GM12878 (cell line): ENCODE measurements at regions not wholly inside any gene's neighbourhood (a gene's known extent, or its start where the extent isn't known, plus 50 kb on each side); places are given as distances from the start of the nearest gene placed in this dataset.
A peak's percentile ranks its signal among the peaks of the same experiment; 100 is the strongest.

Source experiments
- ATAC-seq: fragments of 200-7000 bp; cut with Tn5 transposase; 3 replicates; pipeline ENCODE4 v1.9.1; 2020; ENCODE audit warnings: mild to moderate bottlenecking, moderate library complexity
- BruUV-seq: library from RNA; stranded (reverse); fragments of 400-500 nt; replicated peaks from 2 replicates; lab custom pipeline; 2021; lab: Mats Ljungman, UMichigan
- CTCF ChIA-PET: fragments of 300-600 bp; sonication (Branson Sonifier 250); formaldehyde crosslinking; extraction: SDS; loops from one replicate; lab custom pipeline; 2021; ENCODE audit warnings: inconsistent platforms; lab: Yijun Ruan, JAX
- POLR2A ChIA-PET: fragments of 350-600 bp; formaldehyde crosslinking; extraction: SDS; loops from one replicate; lab custom pipeline; 2021; ENCODE audit warnings: inconsistent platforms; lab: Charles Lee
- RAD21 ChIA-PET: fragments of 300-600 bp; sonication (Branson Sonifier 250); formaldehyde crosslinking; loops from one replicate; lab custom pipeline; 2023; ENCODE audit warnings: antibody characterized with exemption; ENCODE audit not compliant: unreplicated experiment; lab: Charles Lee
- SMC1A ChIA-PET: fragments of 300-600 bp; sonication (Branson Sonifier 250); formaldehyde crosslinking; loops from one replicate; lab custom pipeline; 2023; ENCODE audit not compliant: unreplicated experiment, uncharacterized antibody; lab: Charles Lee
- DNase-seq: peaks from one replicate; pipeline ENCODE4 v3.0.0-alpha.2; 2011; ENCODE audit warnings: low read depth, low spot score
- FAIRE-seq: peaks from 3 replicates; lab custom pipeline; 2011; peaks lifted over from hg19 to GRCh38; lab: Jason Lieb, UNC
- H2AFZ ChIP-seq: 2 replicates; pipeline ENCODE4 v1.6.0; 2011; ENCODE audit warnings: low read depth, low read length, control low read depth; ENCODE audit not compliant: control insufficient read depth
- H3K27ac ChIP-seq: 2 replicates; pipeline ENCODE4 v1.5.1; 2011; ENCODE audit warnings: control low read depth; ENCODE audit not compliant: control insufficient read depth, insufficient read depth
- H3K27me3 ChIP-seq, 2 experiments: replicated peaks in 1 of 2; 2 replicates each; pipeline versions ENCODE4 v1.6.0 to v1.6.1; 2011; ENCODE audit warnings: low read length in 1 of 2; ENCODE audit not compliant: control insufficient read depth in 2 of 2, insufficient read depth in 2 of 2
- H3K36me3 ChIP-seq, 2 experiments: 2 replicates each; pipeline ENCODE4 v1.5.1; 2011; ENCODE audit warnings: low read length in 1 of 2; ENCODE audit not compliant: control insufficient read depth in 2 of 2, insufficient read depth in 2 of 2
- H3K4me1 ChIP-seq: 2 replicates; pipeline ENCODE4 v1.6.1; 2011; ENCODE audit warnings: mild to moderate bottlenecking, low read length, moderate library complexity, mixed read lengths; ENCODE audit not compliant: control insufficient read depth, insufficient read depth
- H3K4me2 ChIP-seq: 2 replicates; pipeline ENCODE4 v1.6.0; 2011; ENCODE audit warnings: control low read depth; ENCODE audit not compliant: control insufficient read depth, insufficient read depth
- H3K4me3 ChIP-seq: fragments of 200-600 bp; sonication (generic); 2 replicates; pipeline ENCODE4 v1.5.1; 2016
- H3K79me2 ChIP-seq: 2 replicates; pipeline ENCODE4 v1.6.0; 2011; ENCODE audit warnings: low read length; ENCODE audit not compliant: control insufficient read depth, insufficient read depth
- H3K9ac ChIP-seq: 2 replicates; pipeline ENCODE4 v1.8.0; 2011; ENCODE audit warnings: low read length, control low read depth, mixed read lengths; ENCODE audit not compliant: control insufficient read depth, insufficient read depth
- H3K9me3 ChIP-seq: replicated peaks from 3 replicates; pipeline ENCODE4 v1.5.1; 2011; ENCODE audit warnings: mild to moderate bottlenecking, low read length; ENCODE audit not compliant: control insufficient read depth, insufficient read depth
- H4K20me1 ChIP-seq: 2 replicates; pipeline ENCODE4 v1.6.0; 2011; ENCODE audit not compliant: control insufficient read depth, insufficient read depth
- CBX3 ChIP-seq: fragments of 200-600 bp; sonication (generic); IDR thresholded peaks from 2 replicates; pipeline ENCODE4 v1.6.1; 2016; ENCODE audit warnings: low read depth, borderline replicate concordance
- CREM ChIP-seq: IDR thresholded peaks from 2 replicates; pipeline ENCODE4 v1.6.1; 2014; ENCODE audit warnings: antibody characterized with exemption, low read depth
- DPF2 ChIP-seq: fragments of 450-650 bp; IDR thresholded peaks from 2 replicates; pipeline ENCODE4 v1.6.1; 2017; ENCODE audit warnings: mild to moderate bottlenecking
- ELK1 ChIP-seq: IDR thresholded peaks from 2 replicates; pipeline ENCODE4 v1.6.1; 2012; ENCODE audit warnings: low read depth, low read length, improper control_type of control experiment
- SIN3A ChIP-seq: IDR thresholded peaks from 2 replicates; pipeline ENCODE4 v1.6.1; 2012; ENCODE audit warnings: low read depth, low read length, improper control_type of control experiment
- SRF ChIP-seq, 2 experiments: IDR thresholded peaks; 2 replicates each; pipeline ENCODE4 v1.6.1; 2011; ENCODE audit warnings: low read depth in 2 of 2, low read length in 2 of 2, mild to moderate bottlenecking in 1 of 2, moderate library complexity in 1 of 2
- WRNIP1 ChIP-seq: IDR thresholded peaks from 2 replicates; pipeline ENCODE4 v1.6.1; 2011; ENCODE audit warnings: low read depth, low read length, improper control_type of control experiment, borderline replicate concordance
- ZNF207 ChIP-seq: fragments of 450-650 bp; IDR thresholded peaks from 2 replicates; pipeline ENCODE4 v1.6.1; 2014; ENCODE audit warnings: antibody characterized with exemption, mild to moderate bottlenecking, borderline replicate concordance
- ZNF687 ChIP-seq: fragments of 450-650 bp; IDR thresholded peaks from 2 replicates; pipeline ENCODE4 v1.6.1; 2017; ENCODE audit warnings: mild to moderate bottlenecking, moderate library complexity
- ZSCAN29 ChIP-seq: fragments of 450-650 bp; IDR thresholded peaks from 2 replicates; pipeline ENCODE4 v1.6.1; 2017; ENCODE audit warnings: mild to moderate bottlenecking, moderate library complexity
- WGBS: methylation state at CpG from one replicate; pipeline ENCODE4 v1.1.6; 2016; ENCODE audit warnings: low lambda C conversion rate; ENCODE audit not compliant: insufficient replicate concordance, insufficient coverage; ENCODE audit errors: missing lambda C conversion rate; 5-methylcytosine and 5-hydroxymethylcytosine counted together
- in situ Hi-C: fragments of 300-500 bp; cut with MboI; formaldehyde crosslinking; loops from 9 replicates; pipeline ENCODE4 v1.14.3; 2018; ENCODE audit warnings: mixed read lengths
- intact Hi-C: fragments of 100-400 bp; cut with micrococcal nuclease; formaldehyde crosslinking; loops from one replicate; pipeline ENCODE4 v1.14.2; 2022; ENCODE audit not compliant: unreplicated experiment
- TF ChIP-seq, protein P1 (sequence below): fragments of 450-650 bp; IDR thresholded peaks from 2 replicates; pipeline ENCODE4 v1.6.1; 2018; ENCODE audit warnings: mild to moderate bottlenecking, low read depth, moderate library complexity; ENCODE audit not compliant: partially characterized antibody

GRCh38 chr5:143479394-143479793, 75.9 kb upstream of the NR3C1 start:
- no peak overlapping the region for H3K27ac ChIP-seq
- intact Hi-C loops (no loop called here), in situ Hi-C loops (no loop called here)
- no peaks in the 10 kb centered on the region for H3K36me3 ChIP-seq
- POLR2A ChIA-PET, result interaction anchor here (0.6 kb wide), 1 partner anchor 33 kb away, joined by 4 read pairs; no protein-coding TSS in a partner anchor
- H3K9me3 ChIP-seq, result no peaks in the 10 kb centered on the region
- BruUV-seq, result no TSS peak
- H3K4me3 ChIP-seq, result no peak overlapping the region
- H3K79me2 ChIP-seq, result no peaks in the 10 kb centered on the region
- ATAC-seq (no peak), DNase-seq (no peak), FAIRE-seq (peak; percentile 7)
- no peak overlapping the region for H2AFZ ChIP-seq
- SMC1A ChIA-PET, result interaction anchor here (1.0 kb wide), 1 partner anchor 80 kb away, joined by 3 read pairs; no protein-coding TSS in a partner anchor
- no peaks in the 10 kb centered on the region for H3K27me3 ChIP-seq
- WGBS, result 100% methylated on average over 1 of the region's 1 CpG
- CTCF ChIA-PET, result no interaction called here
- RAD21 ChIA-PET, result no interaction called here
- H4K20me1 ChIP-seq, result no peaks in the 10 kb centered on the region
- no peak overlapping the region for H3K9ac ChIP-seq
- H3K4me2 ChIP-seq, result no peak overlapping the region
- no peaks in the 10 kb centered on the region for H3K4me1 ChIP-seq
- no peak for TF ChIP-seq SIN3A
- TF ChIP-seq ZSCAN29, result no peak
- TF ChIP-seq, protein P1, sequence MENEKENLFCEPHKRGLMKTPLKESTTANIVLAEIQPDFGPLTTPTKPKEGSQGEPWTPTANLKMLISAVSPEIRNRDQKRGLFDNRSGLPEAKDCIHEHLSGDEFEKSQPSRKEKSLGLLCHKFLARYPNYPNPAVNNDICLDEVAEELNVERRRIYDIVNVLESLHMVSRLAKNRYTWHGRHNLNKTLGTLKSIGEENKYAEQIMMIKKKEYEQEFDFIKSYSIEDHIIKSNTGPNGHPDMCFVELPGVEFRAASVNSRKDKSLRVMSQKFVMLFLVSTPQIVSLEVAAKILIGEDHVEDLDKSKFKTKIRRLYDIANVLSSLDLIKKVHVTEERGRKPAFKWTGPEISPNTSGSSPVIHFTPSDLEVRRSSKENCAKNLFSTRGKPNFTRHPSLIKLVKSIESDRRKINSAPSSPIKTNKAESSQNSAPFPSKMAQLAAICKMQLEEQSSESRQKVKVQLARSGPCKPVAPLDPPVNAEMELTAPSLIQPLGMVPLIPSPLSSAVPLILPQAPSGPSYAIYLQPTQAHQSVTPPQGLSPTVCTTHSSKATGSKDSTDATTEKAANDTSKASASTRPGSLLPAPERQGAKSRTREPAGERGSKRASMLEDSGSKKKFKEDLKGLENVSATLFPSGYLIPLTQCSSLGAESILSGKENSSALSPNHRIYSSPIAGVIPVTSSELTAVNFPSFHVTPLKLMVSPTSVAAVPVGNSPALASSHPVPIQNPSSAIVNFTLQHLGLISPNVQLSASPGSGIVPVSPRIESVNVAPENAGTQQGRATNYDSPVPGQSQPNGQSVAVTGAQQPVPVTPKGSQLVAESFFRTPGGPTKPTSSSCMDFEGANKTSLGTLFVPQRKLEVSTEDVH, result no peak
- TF ChIP-seq WRNIP1, result no peak
- TF ChIP-seq ZNF687, result no peak
- TF ChIP-seq DPF2, result no peak
- TF ChIP-seq SRF (IDR thresholded peaks at IDR 0.05; ENCODE audit: low read depth in 2 of 2, low read length in 2 of 2), result no peak
- TF ChIP-seq CREM, result no peak
- no peak for TF ChIP-seq ELK1
- TF ChIP-seq CBX3, result no peak
- no peak for TF ChIP-seq ZNF207
